HUDEP-2 (cell line): ENCODE measurements at regions not wholly inside any gene's neighbourhood (a gene's known extent, or its start where the extent isn't known, plus 50 kb on each side); places are given as distances from the start of the nearest gene placed in this dataset.
A peak's percentile ranks its signal among the peaks of the same experiment; 100 is the strongest.

ENCODE experiments used
- DNase-seq, 76 experiments: peaks; one replicate each; lab custom pipeline; 2025; ENCODE audit not compliant: unreplicated experiment in 76 of 76; lab: John Stamatoyannopoulos, UW

- no peak for DNase-seq
These were observed 270.7 kb upstream of the WWC1 start for GRCh38 chr5:168020542-168021294.

GRCh38 chr5:168022446-168023169 is 268.8 kb upstream of the WWC1 start:
- DNase-seq: no peak

- DNase-seq: no peak
These were observed 268.3 kb upstream of the WWC1 start for GRCh38 chr5:168023191-168023590.

GRCh38 chr5:168024306-168024705 is 267.1 kb upstream of the WWC1 start:
- no peak for DNase-seq

GRCh38 chr5:168027007-168027406 is 264.4 kb upstream of the WWC1 start:
- DNase-seq: no peak

GRCh38 chr5:168030912-168031311 is 260.5 kb upstream of the WWC1 start:
- DNase-seq: no peak

GRCh38 chr5:168031614-168032013 is 259.8 kb upstream of the WWC1 start:
- DNase-seq: no peak

- DNase-seq: no peak
These were observed 252.4 kb upstream of the WWC1 start for GRCh38 chr5:168039039-168039438.

GRCh38 chr5:168039566-168040248 is 251.7 kb upstream of the WWC1 start:
- DNase-seq: no peak

- DNase-seq: no peak
These were observed 249.9 kb upstream of the WWC1 start for GRCh38 chr5:168041583-168041982.

GRCh38 chr5:168042284-168043068 is 249.0 kb upstream of the WWC1 start:
- DNase-seq: no peak

- no peak for DNase-seq
These were observed 245.3 kb upstream of the WWC1 start for GRCh38 chr5:168046163-168046562.

- peak in 25 of 76 experiments; percentile 1 to 35 (median 7) for DNase-seq
These were observed 244.3 kb upstream of the WWC1 start for GRCh38 chr5:168047043-168047668.

GRCh38 chr5:168047669-168048111 is 243.8 kb upstream of the WWC1 start:
- no peak for DNase-seq

- DNase-seq: no peak
These were observed 243.0 kb upstream of the WWC1 start for GRCh38 chr5:168048486-168048885.

- DNase-seq: no peak
These were observed 238.8 kb upstream of the WWC1 start for GRCh38 chr5:168052686-168053085.

GRCh38 chr5:168054091-168054490 is 237.4 kb upstream of the WWC1 start:
- DNase-seq: no peak

GRCh38 chr5:168055141-168055683 is 236.2 kb upstream of the WWC1 start:
- DNase-seq: no peak

GRCh38 chr5:168055961-168056360 is 235.5 kb upstream of the WWC1 start:
- DNase-seq: no peak
